Mucosa of descending colon (tissue), 3 donors: ENCODE measurements at regions not wholly inside any gene's neighbourhood (a gene's known extent, or its start where the extent isn't known, plus 50 kb on each side); places are given as distances from the start of the nearest gene placed in this dataset.

Experiments used
- ATAC-seq: fragments of 200-7000 bp; cut with Tn5 transposase; one replicate; pipeline ENCODE4 v1.9.1; 2020; ENCODE audit warnings: mild to moderate bottlenecking, moderate library complexity
- DNase-seq, 3 donors: peaks; one replicate each; pipeline ENCODE4 v3.0.0-alpha.2; 2020
- H3K36me3 ChIP-seq: fragments of 200-600 bp; one replicate; pipeline ENCODE4 v1.8.0; 2021; ENCODE audit warnings: low read depth, mild to moderate bottlenecking
- H3K4me1 ChIP-seq: fragments of 200-600 bp; one replicate; pipeline ENCODE4 v1.8.0; 2021; ENCODE audit warnings: low read depth, mild to moderate bottlenecking
- H3K4me3 ChIP-seq: fragments of 200-600 bp; one replicate; pipeline ENCODE4 v1.8.0; 2021; ENCODE audit warnings: mild to moderate bottlenecking
- H3K9me3 ChIP-seq: fragments of 200-600 bp; one replicate; pipeline ENCODE4 v1.8.0; 2021; ENCODE audit warnings: mild to moderate bottlenecking
- intact Hi-C, 2 donors: fragments of 100-400 bp; cut with DNase I in 1 of 2; cut with micrococcal nuclease in 1 of 2; formaldehyde crosslinking; loops; one replicate each; pipeline versions ENCODE4 v1.11.0 to v1.11.1; 2022; cut with DNase I, micrococcal nuclease
- TF ChIP-seq, protein P1 (sequence below): fragments of 200-600 bp; IDR thresholded peaks from one replicate; pipeline ENCODE4 v1.8.0; 2022; ENCODE audit warnings: antibody characterized with exemption, mild to moderate bottlenecking
- donor health status: DM: no; HTN: no; CAD: no; lungs with moderate emphysema.
- donor health status: DM: no; HTN: no; CAD: no.
- donor health status: DM: no; HTN: yes; CAD: no.

DNA sequence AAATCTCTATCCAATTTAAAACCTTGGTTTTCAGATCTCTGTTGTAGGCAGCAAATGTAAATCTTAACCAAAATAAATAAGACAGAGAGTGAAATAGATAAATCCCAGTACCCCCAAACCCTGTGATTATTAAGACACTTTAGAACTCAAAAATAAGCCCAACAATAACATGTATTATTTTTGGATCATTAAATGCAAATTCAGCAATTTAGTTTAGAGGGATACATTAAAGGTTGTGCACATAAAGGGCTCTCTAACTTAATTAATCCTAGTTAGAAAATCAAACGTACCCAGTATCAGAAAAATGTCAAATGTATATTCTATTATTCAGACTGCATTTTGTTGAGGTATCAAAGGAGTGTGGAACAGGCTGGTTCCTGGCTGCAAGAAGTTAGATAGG lies 416.8 kb downstream of the SLC16A7 start:
- Histone ChIP-seq H3K4me1 (no peaks in the 10 kb centered on the region), H3K36me3 (no peaks in the 10 kb centered on the region), H3K4me3 (no peak overlapping the region), H3K9me3 (no peaks in the 10 kb centered on the region)
- intact Hi-C loops: no loop called here
- TF ChIP-seq, protein P1, sequence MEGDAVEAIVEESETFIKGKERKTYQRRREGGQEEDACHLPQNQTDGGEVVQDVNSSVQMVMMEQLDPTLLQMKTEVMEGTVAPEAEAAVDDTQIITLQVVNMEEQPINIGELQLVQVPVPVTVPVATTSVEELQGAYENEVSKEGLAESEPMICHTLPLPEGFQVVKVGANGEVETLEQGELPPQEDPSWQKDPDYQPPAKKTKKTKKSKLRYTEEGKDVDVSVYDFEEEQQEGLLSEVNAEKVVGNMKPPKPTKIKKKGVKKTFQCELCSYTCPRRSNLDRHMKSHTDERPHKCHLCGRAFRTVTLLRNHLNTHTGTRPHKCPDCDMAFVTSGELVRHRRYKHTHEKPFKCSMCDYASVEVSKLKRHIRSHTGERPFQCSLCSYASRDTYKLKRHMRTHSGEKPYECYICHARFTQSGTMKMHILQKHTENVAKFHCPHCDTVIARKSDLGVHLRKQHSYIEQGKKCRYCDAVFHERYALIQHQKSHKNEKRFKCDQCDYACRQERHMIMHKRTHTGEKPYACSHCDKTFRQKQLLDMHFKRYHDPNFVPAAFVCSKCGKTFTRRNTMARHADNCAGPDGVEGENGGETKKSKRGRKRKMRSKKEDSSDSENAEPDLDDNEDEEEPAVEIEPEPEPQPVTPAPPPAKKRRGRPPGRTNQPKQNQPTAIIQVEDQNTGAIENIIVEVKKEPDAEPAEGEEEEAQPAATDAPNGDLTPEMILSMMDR: no peak
- DNase-seq (no peak), ATAC-seq (no peak)

DNA sequence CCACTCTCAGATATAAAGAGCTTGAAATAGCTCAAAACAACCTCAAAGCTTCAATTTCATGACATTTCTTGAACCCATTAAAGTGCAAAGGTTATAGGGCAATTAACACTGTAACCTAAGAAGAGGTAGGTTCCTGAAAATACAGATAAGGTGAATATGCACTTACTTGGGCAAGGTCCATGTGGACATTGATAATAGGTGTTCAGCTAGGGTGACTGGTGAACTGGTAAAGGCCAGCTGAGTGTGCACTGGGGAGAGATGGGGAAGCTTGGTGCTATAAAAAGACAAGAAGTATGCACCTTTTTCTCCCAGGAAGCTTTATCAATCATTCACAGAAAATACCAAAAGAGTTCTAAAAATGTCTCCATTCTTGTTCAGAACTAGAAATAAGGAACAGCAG lies 418.6 kb downstream of the SLC16A7 start:
- H3K9me3 ChIP-seq: no peaks in the 10 kb centered on the region
- no peak overlapping the region for H3K4me3 ChIP-seq
- TF ChIP-seq, protein P1: no peak
- no peak for DNase-seq
- ATAC-seq: no peak
- H3K4me1 ChIP-seq: no peaks in the 10 kb centered on the region
- no peaks in the 10 kb centered on the region for H3K36me3 ChIP-seq
- intact Hi-C loops: no loop called here

DNA sequence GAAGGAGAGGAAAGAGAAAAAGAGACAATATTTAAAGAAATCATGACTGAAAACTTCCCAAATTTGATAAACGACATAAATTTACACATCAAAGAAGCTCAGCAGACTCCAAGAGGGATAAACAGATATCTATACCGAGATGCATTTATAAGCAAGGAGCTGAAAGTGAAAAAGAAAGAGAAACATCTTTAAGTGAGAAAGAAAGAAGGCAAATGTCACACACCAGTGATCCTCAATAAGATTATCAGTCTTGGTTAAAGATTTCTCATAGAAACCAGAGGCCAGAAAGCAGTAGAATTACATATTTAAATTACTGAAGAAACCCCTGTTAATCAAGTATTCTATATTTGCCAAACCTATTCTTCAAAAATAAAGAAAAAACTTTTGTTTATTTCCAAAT lies 424.2 kb downstream of the SLC16A7 start:
- Histone ChIP-seq H3K4me3 (no peak overlapping the region), H3K36me3 (no peaks in the 10 kb centered on the region), H3K4me1 (no peaks in the 10 kb centered on the region), H3K9me3 (no peaks in the 10 kb centered on the region)
- TF ChIP-seq, protein P1: no peak
- ATAC-seq: no peak
- intact Hi-C loops: no loop called here
- no peak for DNase-seq

DNA sequence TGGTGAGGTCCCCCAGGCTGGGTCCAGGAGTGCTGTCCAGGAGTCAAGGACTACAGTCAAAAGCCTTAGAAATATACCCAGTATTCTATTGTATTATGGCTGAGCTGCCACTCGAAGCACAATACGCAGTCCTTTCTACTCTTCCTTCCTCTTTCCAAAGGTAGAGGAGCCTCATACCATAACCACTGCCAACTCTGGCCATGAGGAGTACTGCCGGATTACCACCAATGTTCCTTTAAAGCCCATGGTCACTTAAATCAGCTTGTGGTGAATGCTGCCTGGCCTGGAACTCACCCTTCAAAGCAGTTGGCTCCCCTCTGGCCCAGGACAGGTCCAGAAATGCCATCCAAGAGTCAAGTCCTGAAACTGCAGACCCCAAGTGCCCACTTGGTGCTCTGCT lies 425.4 kb downstream of the SLC16A7 start:
- intact Hi-C loops: no loop called here

DNA sequence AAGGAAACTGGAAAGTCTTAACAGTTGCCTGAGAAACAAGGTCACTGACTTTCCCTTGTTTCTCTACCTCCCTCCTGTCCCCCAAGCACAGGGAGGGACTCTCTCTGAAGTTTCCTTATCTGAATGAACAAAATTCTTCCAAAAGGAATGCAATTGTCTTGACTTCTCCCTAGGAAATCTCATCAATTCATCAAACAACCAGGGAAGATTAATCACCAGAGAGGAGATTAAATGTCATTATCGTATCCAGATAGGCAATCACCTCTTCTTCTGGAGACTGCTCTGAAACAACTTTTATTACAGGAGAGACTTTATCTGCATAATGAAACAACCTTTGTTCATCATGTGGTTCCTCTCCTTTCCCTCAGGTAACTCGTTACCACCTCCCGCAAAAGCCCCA lies 431.4 kb downstream of the SLC16A7 start:
- intact Hi-C loops: no loop called here
- no peak overlapping the region for H3K4me3 ChIP-seq
- no peaks in the 10 kb centered on the region for H3K4me1 ChIP-seq
- TF ChIP-seq, protein P1: no peak
- no peaks in the 10 kb centered on the region for H3K36me3 ChIP-seq
- H3K9me3 ChIP-seq: no peaks in the 10 kb centered on the region
- DNase-seq: no peak
- ATAC-seq: no peak

More for the DNA sequence above, 425.4 kb downstream of the SLC16A7 start:
- H3K9me3 ChIP-seq: no peaks in the 10 kb centered on the region
- H3K36me3 ChIP-seq: no peaks in the 10 kb centered on the region
- no peaks in the 10 kb centered on the region for H3K4me1 ChIP-seq
- ATAC-seq: no peak
- TF ChIP-seq, protein P1: no peak
- H3K4me3 ChIP-seq: no peak overlapping the region
- no peak for DNase-seq

DNA sequence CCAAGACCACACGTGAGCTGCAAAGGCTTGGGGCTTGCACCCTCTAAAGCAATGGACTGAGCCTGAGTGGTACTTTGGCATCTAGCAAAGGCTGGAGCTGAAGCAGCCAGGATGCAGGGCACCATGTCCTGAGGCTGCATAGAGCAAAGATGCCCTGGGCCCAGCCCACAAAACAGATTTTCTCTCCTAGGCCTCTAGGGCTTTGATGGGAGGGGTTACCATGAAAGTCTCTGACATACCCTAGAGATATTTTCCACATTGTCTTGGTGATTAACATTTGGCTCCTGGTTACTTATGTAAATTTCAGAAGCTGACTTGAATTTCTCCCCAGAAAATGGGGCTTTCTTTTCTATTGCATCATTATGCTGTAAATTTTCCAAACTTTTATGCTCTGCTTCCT lies 438.3 kb downstream of the SLC16A7 start:
- TF ChIP-seq, protein P1: no peak
- Histone ChIP-seq H3K4me1 (no peaks in the 10 kb centered on the region), H3K36me3 (no peaks in the 10 kb centered on the region), H3K9me3 (peaks cover 14% of the 10 kb centered on the region), H3K4me3 (no peak overlapping the region)
- intact Hi-C loops: no loop called here
- DNase-seq (no peak), ATAC-seq (no peak)
